DOHH2 (cell line): ENCODE measurements at regions not wholly inside any gene's neighbourhood (a gene's known extent, or its start where the extent isn't known, plus 50 kb on each side); places are given as distances from the start of the nearest gene placed in this dataset.

Experiments used
- CTCF ChIP-seq: fragments of 200-600 bp; sonication (generic); IDR thresholded peaks from one replicate; pipeline ENCODE4 v1.5.1; 2014; ENCODE audit warnings: antibody characterized with exemption, mild to moderate bottlenecking, low read depth, low read length; ENCODE audit not compliant: poor library complexity, severe bottlenecking
- EZH2phosphoT487 ChIP-seq: fragments of 200-600 bp; sonication (generic); IDR thresholded peaks from 2 replicates; pipeline ENCODE4 v1.6.1; 2017; ENCODE audit warnings: borderline replicate concordance, mild to moderate bottlenecking, antibody characterized with exemption, low read length, moderate library complexity, mixed read lengths

DNA sequence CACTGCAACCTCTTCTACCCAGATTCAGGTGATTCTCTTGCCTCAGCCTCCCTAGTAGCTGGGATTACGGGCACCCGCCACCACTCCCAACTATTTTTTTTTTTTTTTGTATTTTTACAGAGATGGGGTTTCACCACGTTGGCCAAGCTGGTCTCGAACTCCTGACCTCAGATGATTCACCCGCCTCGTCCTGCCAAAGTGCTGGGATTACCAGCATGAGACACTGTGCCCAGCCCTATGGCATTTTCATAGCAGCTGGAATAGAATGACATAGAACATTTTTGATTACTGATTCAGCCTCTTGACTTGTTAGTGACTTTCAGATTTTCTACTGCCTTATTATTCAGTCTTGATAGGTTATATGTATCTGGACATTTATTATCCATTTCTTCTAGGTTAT lies 1046.2 kb downstream of the AMY1C start:
- TF ChIP-seq CTCF: no peak
- TF ChIP-seq EZH2phosphoT487: no peak
